ENCODE measurements at regions not wholly inside any gene's neighbourhood (a gene's known extent, or its start where the extent isn't known, plus 50 kb on each side); places are given as distances from the start of the nearest gene placed in this dataset.

- no peak overlapping the region for H3K4me3 Mint-ChIP-seq
- DNase-seq, result no peak
- no peaks in the 10 kb centered on the region for H3K4me1 Mint-ChIP-seq
- H3K9me3 Mint-ChIP-seq, result peaks cover 0 to 13% (median 2%) of the 10 kb centered on the region in 6 donors
- H3K27me3 Mint-ChIP-seq (ENCODE audit: low read depth in 3 of 3), result peaks cover 0 to 3% (median 2%) of the 10 kb centered on the region in 3 donors
- H3K36me3 Mint-ChIP-seq, result no peaks in the 10 kb centered on the region
- H3K27ac Mint-ChIP-seq, result no peak overlapping the region
Observed at GRCh38 chr4:24145591-24145990, 255.7 kb upstream of the PPARGC1A start.

- Mint-ChIP-seq H3K27ac (no peak overlapping the region), H3K4me3 (no peak overlapping the region), H3K4me1 (no peaks in the 10 kb centered on the region), H3K36me3 (no peaks in the 10 kb centered on the region), H3K27me3 (ENCODE audit: low read depth in 3 of 3) (peaks cover 0 to 3% (median 2%) of the 10 kb centered on the region in 3 donors), H3K9me3 (peaks cover 0 to 13% (median 2%) of the 10 kb centered on the region in 6 donors)
- DNase-seq, result no peak
Observed at GRCh38 chr4:24144381-24144780, 254.5 kb upstream of the PPARGC1A start.

- Mint-ChIP-seq H3K4me3 (no peak overlapping the region), H3K27me3 (ENCODE audit: low read depth in 3 of 3) (peaks cover 0 to 3% (median 2%) of the 10 kb centered on the region in 3 donors), H3K27ac (no peak overlapping the region), H3K9me3 (peaks cover 0 to 11% (median 2%) of the 10 kb centered on the region in 6 donors), H3K4me1 (no peaks in the 10 kb centered on the region), H3K36me3 (no peaks in the 10 kb centered on the region)
- no peak for DNase-seq
Observed at GRCh38 chr4:24143741-24144140, 253.9 kb upstream of the PPARGC1A start.

- peaks cover 0 to 6% (median 5%) of the 10 kb centered on the region in 6 donors for H3K9me3 Mint-ChIP-seq
- H3K4me1 Mint-ChIP-seq, result no peaks in the 10 kb centered on the region
- no peak for DNase-seq
- no peak overlapping the region for H3K4me3 Mint-ChIP-seq
- no peak overlapping the region for H3K27ac Mint-ChIP-seq
- peaks cover 0 to 1% (median under 1%) of the 10 kb centered on the region in 3 donors for H3K27me3 Mint-ChIP-seq (ENCODE audit: low read depth in 3 of 3)
- H3K36me3 Mint-ChIP-seq, result no peaks in the 10 kb centered on the region
Observed at GRCh38 chr4:24141836-24142235, 252.0 kb upstream of the PPARGC1A start.

GRCh38 chr4:24140892-24141291 lies 251.0 kb upstream of the PPARGC1A start:
- H3K27ac Mint-ChIP-seq, result no peak overlapping the region
- H3K27me3 Mint-ChIP-seq (ENCODE audit: low read depth in 3 of 3), result peaks cover 0 to 1% (median 0%) of the 10 kb centered on the region in 3 donors
- peaks cover 0 to 11% (median 8%) of the 10 kb centered on the region in 6 donors for H3K9me3 Mint-ChIP-seq
- H3K36me3 Mint-ChIP-seq, result no peaks in the 10 kb centered on the region
- no peak overlapping the region for H3K4me3 Mint-ChIP-seq
- DNase-seq, result no peak
- H3K4me1 Mint-ChIP-seq, result no peaks in the 10 kb centered on the region

GRCh38 chr4:24137671-24138601 lies 248.1 kb upstream of the PPARGC1A start:
- Mint-ChIP-seq H3K4me3 (no peak overlapping the region), H3K36me3 (no peaks in the 10 kb centered on the region), H3K9me3 (peaks cover 0 to 27% (median 10%) of the 10 kb centered on the region in 6 donors), H3K27me3 (ENCODE audit: low read depth in 3 of 3) (peaks cover 0 to 3% (median 0%) of the 10 kb centered on the region in 3 donors), H3K27ac (no peak overlapping the region), H3K4me1 (no peaks in the 10 kb centered on the region)
- DNase-seq, result no peak

GRCh38 chr4:24131954-24132673 lies 242.3 kb upstream of the PPARGC1A start:
- H3K9me3 Mint-ChIP-seq, result peaks cover 0 to 41% (median 10%) of the 10 kb centered on the region in 6 donors
- peaks cover 0 to 2% (median 0%) of the 10 kb centered on the region in 3 donors for H3K27me3 Mint-ChIP-seq (ENCODE audit: low read depth in 3 of 3)
- H3K4me3 Mint-ChIP-seq, result no peak overlapping the region
- no peaks in the 10 kb centered on the region for H3K4me1 Mint-ChIP-seq
- no peak overlapping the region for H3K27ac Mint-ChIP-seq
- DNase-seq, result no peak
- H3K36me3 Mint-ChIP-seq, result no peaks in the 10 kb centered on the region

- Mint-ChIP-seq H3K27me3 (ENCODE audit: low read depth in 3 of 3) (peaks cover 0 to 2% (median 0%) of the 10 kb centered on the region in 3 donors), H3K4me1 (no peaks in the 10 kb centered on the region), H3K36me3 (no peaks in the 10 kb centered on the region), H3K9me3 (peaks cover 0 to 34% (median 5%) of the 10 kb centered on the region in 6 donors), H3K27ac (no peak overlapping the region), H3K4me3 (no peak overlapping the region)
- no peak for DNase-seq
Observed at GRCh38 chr4:24130637-24131036, 240.8 kb upstream of the PPARGC1A start.

- Mint-ChIP-seq H3K27me3 (ENCODE audit: low read depth in 3 of 3) (no peaks in the 10 kb centered on the region), H3K9me3 (peaks cover under 1 to 27% (median 8%) of the 10 kb centered on the region in 6 donors), H3K27ac (no peak overlapping the region), H3K36me3 (no peaks in the 10 kb centered on the region), H3K4me3 (no peak overlapping the region), H3K4me1 (no peaks in the 10 kb centered on the region)
- no peak for DNase-seq
Observed at GRCh38 chr4:24126776-24127175, 236.9 kb upstream of the PPARGC1A start.

GRCh38 chr4:24121395-24122175 lies 231.7 kb upstream of the PPARGC1A start:
- H3K9me3 Mint-ChIP-seq, result peaks cover 0 to 13% (median 8%) of the 10 kb centered on the region in 6 donors
- DNase-seq, result no peak
- H3K36me3 Mint-ChIP-seq, result no peaks in the 10 kb centered on the region
- H3K4me1 Mint-ChIP-seq, result no peaks in the 10 kb centered on the region
- no peak overlapping the region for H3K4me3 Mint-ChIP-seq
- H3K27me3 Mint-ChIP-seq (ENCODE audit: low read depth in 3 of 3), result peaks cover 0 to 2% (median 0%) of the 10 kb centered on the region in 3 donors
- no peak overlapping the region for H3K27ac Mint-ChIP-seq

GRCh38 chr4:24117975-24118374 lies 228.1 kb upstream of the PPARGC1A start:
- Mint-ChIP-seq H3K9me3 (peaks cover 0 to 17% (median 7%) of the 10 kb centered on the region in 6 donors), H3K4me3 (no peak overlapping the region), H3K4me1 (no peaks in the 10 kb centered on the region), H3K27me3 (ENCODE audit: low read depth in 3 of 3) (peaks cover 0 to 2% (median 0%) of the 10 kb centered on the region in 3 donors), H3K36me3 (no peaks in the 10 kb centered on the region), H3K27ac (no peak overlapping the region)
- DNase-seq, result no peak

GRCh38 chr4:24116107-24116506 lies 226.3 kb upstream of the PPARGC1A start:
- Mint-ChIP-seq H3K4me1 (no peaks in the 10 kb centered on the region), H3K4me3 (no peak overlapping the region), H3K9me3 (peaks cover 0 to 20% (median 11%) of the 10 kb centered on the region in 6 donors), H3K27me3 (ENCODE audit: low read depth in 3 of 3) (peaks cover 0 to 2% (median 0%) of the 10 kb centered on the region in 3 donors), H3K36me3 (no peaks in the 10 kb centered on the region), H3K27ac (no peak overlapping the region)
- no peak for DNase-seq

- Mint-ChIP-seq H3K9me3 (peaks cover 0 to 19% (median 10%) of the 10 kb centered on the region in 6 donors), H3K36me3 (no peaks in the 10 kb centered on the region), H3K27ac (no peak overlapping the region), H3K27me3 (ENCODE audit: low read depth in 3 of 3) (peaks cover 0 to 2% (median 0%) of the 10 kb centered on the region in 3 donors), H3K4me3 (no peak overlapping the region), H3K4me1 (no peaks in the 10 kb centered on the region)
- DNase-seq, result no peak
Observed at GRCh38 chr4:24114919-24115500, 225.2 kb upstream of the PPARGC1A start.
